ENCODE measurements at regions not wholly inside any gene's neighbourhood (a gene's known extent, or its start where the extent isn't known, plus 50 kb on each side); places are given as distances from the start of the nearest gene placed in this dataset.

GRCh38 chr5:29897916-29898315 is 1295.6 kb upstream of the CDH6 start:
- DNase-seq (ENCODE audit: low spot score) = no peak
- Mint-ChIP-seq H3K9me3 (ENCODE audit: low read depth) (no peaks in the 10 kb centered on the region), H3K4me1 (ENCODE audit: low read depth) (no peaks in the 10 kb centered on the region), H3K27ac (ENCODE audit: unreplicated experiment) (no peak overlapping the region), H3K36me3 (ENCODE audit: low read depth) (no peaks in the 10 kb centered on the region), H3K27me3 (ENCODE audit: low read depth) (peaks cover 19% of the 10 kb centered on the region), H3K4me3 (ENCODE audit: unreplicated experiment) (no peak overlapping the region)
- TF ChIP-seq CTCF (IDR thresholded peaks at IDR 0.05) = no peak

GRCh38 chr5:29896646-29897045 is 1296.8 kb upstream of the CDH6 start:
- Mint-ChIP-seq H3K36me3 (ENCODE audit: low read depth) (no peaks in the 10 kb centered on the region), H3K9me3 (ENCODE audit: low read depth) (no peaks in the 10 kb centered on the region), H3K27ac (ENCODE audit: unreplicated experiment) (no peak overlapping the region), H3K4me3 (ENCODE audit: unreplicated experiment) (no peak overlapping the region), H3K4me1 (ENCODE audit: low read depth) (no peaks in the 10 kb centered on the region), H3K27me3 (ENCODE audit: low read depth) (peaks cover 21% of the 10 kb centered on the region)
- DNase-seq (ENCODE audit: low spot score) = no peak
- no peak for TF ChIP-seq CTCF (IDR thresholded peaks at IDR 0.05)

GRCh38 chr5:29894668-29895067 is 1298.8 kb upstream of the CDH6 start:
- H3K36me3 Mint-ChIP-seq (ENCODE audit: low read depth) = no peaks in the 10 kb centered on the region
- H3K27me3 Mint-ChIP-seq (ENCODE audit: low read depth) = peaks cover 23% of the 10 kb centered on the region
- no peaks in the 10 kb centered on the region for H3K9me3 Mint-ChIP-seq (ENCODE audit: low read depth)
- no peak overlapping the region for H3K4me3 Mint-ChIP-seq (ENCODE audit: unreplicated experiment)
- no peak overlapping the region for H3K27ac Mint-ChIP-seq (ENCODE audit: unreplicated experiment)
- TF ChIP-seq CTCF (IDR thresholded peaks at IDR 0.05) = no peak
- no peaks in the 10 kb centered on the region for H3K4me1 Mint-ChIP-seq (ENCODE audit: low read depth)
- DNase-seq (ENCODE audit: low spot score) = no peak

- H3K36me3 Mint-ChIP-seq (ENCODE audit: low read depth) = no peaks in the 10 kb centered on the region
- H3K4me3 Mint-ChIP-seq (ENCODE audit: unreplicated experiment) = no peak overlapping the region
- no peak overlapping the region for H3K27ac Mint-ChIP-seq (ENCODE audit: unreplicated experiment)
- no peaks in the 10 kb centered on the region for H3K9me3 Mint-ChIP-seq (ENCODE audit: low read depth)
- DNase-seq (ENCODE audit: low spot score) = no peak
- H3K4me1 Mint-ChIP-seq (ENCODE audit: low read depth) = no peaks in the 10 kb centered on the region
- H3K27me3 Mint-ChIP-seq (ENCODE audit: low read depth) = peaks cover 12% of the 10 kb centered on the region
- TF ChIP-seq CTCF (IDR thresholded peaks at IDR 0.05) = no peak
These were observed 1304.4 kb upstream of the CDH6 start for GRCh38 chr5:29889051-29889450.

GRCh38 chr5:29885595-29885994 is 1307.9 kb upstream of the CDH6 start:
- DNase-seq (ENCODE audit: low spot score) = no peak
- H3K4me1 Mint-ChIP-seq (ENCODE audit: low read depth) = no peaks in the 10 kb centered on the region
- no peak for TF ChIP-seq CTCF (IDR thresholded peaks at IDR 0.05)
- H3K36me3 Mint-ChIP-seq (ENCODE audit: low read depth) = no peaks in the 10 kb centered on the region
- no peak overlapping the region for H3K27ac Mint-ChIP-seq (ENCODE audit: unreplicated experiment)
- H3K4me3 Mint-ChIP-seq (ENCODE audit: unreplicated experiment) = no peak overlapping the region
- peaks cover 2% of the 10 kb centered on the region for H3K9me3 Mint-ChIP-seq (ENCODE audit: low read depth)
- H3K27me3 Mint-ChIP-seq (ENCODE audit: low read depth) = peaks cover 4% of the 10 kb centered on the region
